Fibroblast of pulmonary artery (primary cell): ENCODE measurements at regions not wholly inside any gene's neighbourhood (a gene's known extent, or its start where the extent isn't known, plus 50 kb on each side); places are given as distances from the start of the nearest gene placed in this dataset.
"Not testable (repeated sequence)": the region's sequence is repeated elsewhere in the genome, so short reads cannot be mapped to it uniquely, and the experiment has no call there.

Source experiments
- DNase-seq: peaks from one replicate; pipeline ENCODE4 v3.0.0-alpha.2; 2010; ENCODE audit warnings: low read depth
- H3K4me3 ChIP-seq: replicated peaks from 2 replicates; pipeline ENCODE4 v1.5.1; 2011; ENCODE audit warnings: low read depth, mild to moderate bottlenecking, control low read depth, low read length, moderate library complexity
- TF ChIP-seq, protein P1 (sequence below): IDR thresholded peaks from 2 replicates; pipeline ENCODE4 v1.5.1; 2011; ENCODE audit warnings: mild to moderate bottlenecking, control low read depth, low read length, inconsistent platforms; ENCODE audit errors: missing control alignments

DNA sequence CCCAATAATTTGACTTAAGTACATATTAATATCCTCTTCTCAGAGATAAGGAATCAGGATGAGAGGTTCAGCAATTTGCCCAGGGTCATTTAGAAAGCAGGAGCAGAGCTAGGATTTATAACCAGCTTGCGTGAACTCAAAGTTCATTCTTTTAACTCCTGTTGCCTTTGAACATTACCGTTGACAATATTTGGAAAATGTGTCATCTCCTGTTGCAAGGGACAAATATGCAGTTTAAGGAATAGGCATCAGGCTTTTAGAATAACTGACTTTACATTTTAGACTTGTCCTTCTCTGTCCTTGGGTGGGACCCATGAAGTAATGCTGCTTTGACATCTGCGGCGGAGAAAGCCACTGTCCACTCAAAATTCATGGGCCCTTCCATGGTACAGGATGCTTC lies 252.2 kb upstream of the RGMA start:
- DNase-seq = no peak
- TF ChIP-seq, protein P1, sequence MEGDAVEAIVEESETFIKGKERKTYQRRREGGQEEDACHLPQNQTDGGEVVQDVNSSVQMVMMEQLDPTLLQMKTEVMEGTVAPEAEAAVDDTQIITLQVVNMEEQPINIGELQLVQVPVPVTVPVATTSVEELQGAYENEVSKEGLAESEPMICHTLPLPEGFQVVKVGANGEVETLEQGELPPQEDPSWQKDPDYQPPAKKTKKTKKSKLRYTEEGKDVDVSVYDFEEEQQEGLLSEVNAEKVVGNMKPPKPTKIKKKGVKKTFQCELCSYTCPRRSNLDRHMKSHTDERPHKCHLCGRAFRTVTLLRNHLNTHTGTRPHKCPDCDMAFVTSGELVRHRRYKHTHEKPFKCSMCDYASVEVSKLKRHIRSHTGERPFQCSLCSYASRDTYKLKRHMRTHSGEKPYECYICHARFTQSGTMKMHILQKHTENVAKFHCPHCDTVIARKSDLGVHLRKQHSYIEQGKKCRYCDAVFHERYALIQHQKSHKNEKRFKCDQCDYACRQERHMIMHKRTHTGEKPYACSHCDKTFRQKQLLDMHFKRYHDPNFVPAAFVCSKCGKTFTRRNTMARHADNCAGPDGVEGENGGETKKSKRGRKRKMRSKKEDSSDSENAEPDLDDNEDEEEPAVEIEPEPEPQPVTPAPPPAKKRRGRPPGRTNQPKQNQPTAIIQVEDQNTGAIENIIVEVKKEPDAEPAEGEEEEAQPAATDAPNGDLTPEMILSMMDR = no peak
- H3K4me3 ChIP-seq = no peak overlapping the region

DNA sequence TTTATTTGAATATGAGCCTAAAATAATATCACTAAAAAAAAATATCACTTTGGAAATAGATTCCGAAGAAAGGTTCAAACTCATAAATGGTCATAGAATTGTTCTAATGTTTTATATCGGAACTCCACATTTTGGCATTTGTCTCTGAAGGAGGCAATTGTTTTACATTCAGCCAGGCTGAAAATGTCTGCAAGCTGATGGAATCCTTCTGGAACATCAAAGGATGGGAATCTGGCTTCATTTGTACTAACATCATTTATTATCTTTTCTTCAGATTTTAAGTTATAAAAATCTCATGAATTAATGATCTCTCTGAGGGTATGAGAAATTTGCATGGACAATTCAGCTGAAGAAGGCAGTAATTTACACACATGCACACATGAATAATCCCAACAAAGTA lies 251.4 kb upstream of the RGMA start:
- TF ChIP-seq, protein P1 = no peak
- DNase-seq = no peak
- H3K4me3 ChIP-seq = no peak overlapping the region

DNA sequence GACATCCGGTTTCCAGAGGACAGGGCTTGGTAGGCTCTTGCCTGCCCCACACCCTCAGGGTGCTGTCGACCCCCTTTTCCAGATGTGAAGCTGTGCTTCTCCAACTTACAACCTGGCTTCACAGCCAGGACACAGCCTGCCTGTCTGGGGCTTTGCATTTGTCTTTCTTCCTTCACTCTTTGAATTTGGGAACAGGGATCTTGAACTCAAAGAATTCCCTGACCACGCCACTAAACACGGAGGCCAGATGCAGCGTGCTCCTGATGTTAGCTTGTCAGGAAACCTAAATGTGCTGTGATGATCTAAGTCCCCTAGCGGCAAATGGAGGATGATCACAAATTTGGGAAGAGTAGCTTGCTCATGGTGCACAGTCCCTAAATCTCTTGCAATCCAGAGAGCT lies 244.8 kb upstream of the RGMA start:
- TF ChIP-seq, protein P1 = no peak
- no peak for DNase-seq
- H3K4me3 ChIP-seq = no peak overlapping the region

DNA sequence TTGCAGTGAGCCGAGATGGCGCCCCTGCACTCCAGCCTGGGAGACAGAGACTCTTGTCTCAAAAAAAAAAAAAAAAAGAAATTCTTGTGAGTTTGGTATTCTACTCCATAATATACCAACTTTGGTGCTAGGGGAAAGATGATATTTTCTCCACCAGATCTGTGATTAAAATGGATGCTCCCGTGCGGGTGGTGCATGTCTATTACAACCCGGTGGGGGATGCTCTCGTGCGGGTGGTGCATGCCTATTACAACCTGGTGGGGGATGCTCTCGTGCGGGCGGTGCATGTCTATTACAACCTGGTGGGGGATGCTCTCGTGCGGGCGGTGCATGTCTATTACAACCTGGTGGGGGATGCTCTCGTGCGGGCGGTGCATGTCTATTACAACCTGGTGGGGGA lies 244.1 kb upstream of the RGMA start:
- not testable (repeated sequence) for DNase-seq, H3K4me3 ChIP-seq

DNA sequence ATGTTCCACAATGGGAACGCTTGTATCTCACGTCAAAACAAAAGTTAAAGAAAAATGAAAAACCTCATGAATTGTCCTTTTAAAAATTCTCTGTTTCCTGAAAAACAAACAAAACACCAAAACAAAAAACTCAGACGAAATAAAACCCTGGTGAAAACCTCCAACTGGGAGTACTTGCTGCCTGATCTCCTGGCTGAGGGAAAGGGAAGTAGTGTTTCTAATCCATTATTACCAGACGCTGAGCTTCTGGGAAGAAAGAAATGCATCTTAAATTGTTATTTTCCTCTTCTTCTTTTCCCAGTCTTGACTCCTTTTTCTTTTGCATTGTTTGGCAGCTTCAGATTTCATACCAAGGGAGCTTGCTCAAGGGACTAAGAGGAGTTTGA lies 243.2 kb upstream of the RGMA start:
- TF ChIP-seq, protein P1 = no peak
- DNase-seq = no peak
- no peak overlapping the region for H3K4me3 ChIP-seq

DNA sequence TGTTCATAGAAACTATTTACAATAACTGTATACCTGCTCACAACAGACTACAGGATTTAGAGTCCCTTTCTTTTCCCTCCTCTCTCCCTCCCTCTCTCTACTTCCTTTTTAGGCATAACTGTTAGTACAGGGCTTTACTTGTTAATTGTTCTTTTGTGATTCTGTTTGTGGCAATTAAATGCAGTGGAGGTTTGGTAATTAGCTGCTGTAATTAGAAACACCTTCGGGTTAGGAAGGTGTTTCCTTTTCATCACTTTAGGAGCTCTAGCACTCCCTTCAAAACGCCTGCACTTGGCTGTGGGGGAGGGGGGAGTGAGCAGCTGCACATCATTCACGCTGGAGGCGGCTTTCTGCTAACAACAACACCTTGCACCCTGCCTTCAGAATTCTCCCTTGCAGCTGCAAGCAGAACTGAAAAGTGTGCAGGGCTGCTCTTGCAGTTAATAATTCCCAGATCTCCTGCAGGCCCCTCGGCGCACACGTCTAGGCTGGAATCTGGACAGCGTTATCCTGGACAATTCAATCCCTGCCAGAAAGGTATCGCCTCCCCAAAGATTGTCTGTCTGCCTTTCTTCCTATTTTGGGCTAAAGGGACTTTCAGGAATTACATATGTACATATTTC lies 242.6 kb upstream of the RGMA start:
- TF ChIP-seq, protein P1 = no peak
- H3K4me3 ChIP-seq = no peak overlapping the region

DNA sequence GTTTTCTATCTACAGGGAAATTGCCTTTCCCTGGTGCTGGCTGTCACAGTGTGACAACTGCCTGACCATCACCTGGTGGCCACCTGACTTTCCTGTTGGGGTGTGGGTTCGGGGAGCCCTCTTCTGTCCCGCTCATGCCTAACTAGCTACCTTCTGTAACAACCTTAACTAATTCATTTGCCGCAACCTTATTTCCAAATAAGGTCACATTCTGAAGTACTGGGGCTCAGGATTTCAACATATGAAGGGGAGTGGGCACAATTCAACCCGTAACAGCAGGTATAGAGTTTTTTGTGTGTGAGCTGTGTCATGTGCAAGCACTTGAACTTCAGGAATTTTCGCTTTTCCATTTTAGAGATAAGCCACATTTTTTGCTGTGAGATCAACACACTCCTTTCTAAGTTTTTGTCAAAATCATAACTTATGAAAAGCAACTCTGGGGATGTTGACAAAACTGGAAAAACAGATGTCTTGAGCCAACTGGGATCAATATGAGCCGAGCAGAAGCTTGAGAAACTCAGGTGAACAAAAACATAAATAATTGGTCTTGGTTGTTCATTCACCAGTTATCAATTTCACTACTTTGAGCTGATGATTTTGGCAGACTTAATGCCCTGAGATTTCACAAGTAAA lies 242.0 kb upstream of the RGMA start:
- no peak overlapping the region for H3K4me3 ChIP-seq
- DNase-seq = no peak
- TF ChIP-seq, protein P1 = no peak

More for the DNA sequence above, 242.6 kb upstream of the RGMA start:
- DNase-seq = no peak
